C4-2B (cell line): ENCODE measurements at regions not wholly inside any gene's neighbourhood (a gene's known extent, or its start where the extent isn't known, plus 50 kb on each side); places are given as distances from the start of the nearest gene placed in this dataset.
"Not testable (repeated sequence)": the region's sequence is repeated elsewhere in the genome, so short reads cannot be mapped to it uniquely, and the experiment has no call there.

Source experiments
- H3K27ac ChIP-seq: fragments of 450-650 bp; 2 replicates; pipeline ENCODE4 v1.5.1; 2017
- ZFX ChIP-seq: fragments of 450-650 bp; IDR thresholded peaks from 2 replicates; pipeline ENCODE4 v1.6.1; 2017
- TF ChIP-seq, protein P1 (sequence below): fragments of 450-650 bp; conservative IDR thresholded peaks from 2 replicates; pipeline ENCODE4 v1.5.1; 2017; ENCODE audit warnings: mild to moderate bottlenecking

- H3K27ac ChIP-seq, result no peak overlapping the region
- TF ChIP-seq ZFX, result no peak
- TF ChIP-seq, protein P1, sequence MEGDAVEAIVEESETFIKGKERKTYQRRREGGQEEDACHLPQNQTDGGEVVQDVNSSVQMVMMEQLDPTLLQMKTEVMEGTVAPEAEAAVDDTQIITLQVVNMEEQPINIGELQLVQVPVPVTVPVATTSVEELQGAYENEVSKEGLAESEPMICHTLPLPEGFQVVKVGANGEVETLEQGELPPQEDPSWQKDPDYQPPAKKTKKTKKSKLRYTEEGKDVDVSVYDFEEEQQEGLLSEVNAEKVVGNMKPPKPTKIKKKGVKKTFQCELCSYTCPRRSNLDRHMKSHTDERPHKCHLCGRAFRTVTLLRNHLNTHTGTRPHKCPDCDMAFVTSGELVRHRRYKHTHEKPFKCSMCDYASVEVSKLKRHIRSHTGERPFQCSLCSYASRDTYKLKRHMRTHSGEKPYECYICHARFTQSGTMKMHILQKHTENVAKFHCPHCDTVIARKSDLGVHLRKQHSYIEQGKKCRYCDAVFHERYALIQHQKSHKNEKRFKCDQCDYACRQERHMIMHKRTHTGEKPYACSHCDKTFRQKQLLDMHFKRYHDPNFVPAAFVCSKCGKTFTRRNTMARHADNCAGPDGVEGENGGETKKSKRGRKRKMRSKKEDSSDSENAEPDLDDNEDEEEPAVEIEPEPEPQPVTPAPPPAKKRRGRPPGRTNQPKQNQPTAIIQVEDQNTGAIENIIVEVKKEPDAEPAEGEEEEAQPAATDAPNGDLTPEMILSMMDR, result no peak
Observed at GRCh38 chr10:81428456-81429134, 446.4 kb upstream of the NRG3 start.

- H3K27ac ChIP-seq, result no peak overlapping the region
- TF ChIP-seq ZFX, result no peak
Observed at GRCh38 chr10:81439445-81439844, 435.5 kb upstream of the NRG3 start.

DNA sequence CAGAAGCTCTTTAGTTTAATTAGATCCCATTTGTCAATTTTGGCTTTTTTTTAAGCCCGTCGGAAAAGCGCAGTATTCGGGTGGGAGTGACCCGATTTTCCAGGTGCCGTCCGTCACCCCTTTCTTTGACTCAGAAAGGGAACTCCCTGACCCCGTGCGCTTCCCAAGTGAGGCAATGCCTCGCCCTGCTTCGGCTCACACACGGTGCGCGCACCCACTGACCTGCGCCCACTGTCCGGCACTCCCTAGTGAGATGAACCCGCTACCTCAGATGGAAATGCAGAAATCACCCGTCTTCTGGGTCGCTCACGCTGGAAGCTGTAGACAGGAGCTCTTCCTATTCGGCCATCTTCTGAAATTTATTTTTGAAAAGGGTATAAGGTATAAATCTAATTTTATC lies 433.4 kb upstream of the NRG3 start:
- H3K27ac ChIP-seq, result not testable (repeated sequence)

GRCh38 chr10:81444242-81444929 lies 430.6 kb upstream of the NRG3 start:
- TF ChIP-seq ZFX, result no peak
- TF ChIP-seq, protein P1, result no peak
- H3K27ac ChIP-seq, result no peak overlapping the region

DNA sequence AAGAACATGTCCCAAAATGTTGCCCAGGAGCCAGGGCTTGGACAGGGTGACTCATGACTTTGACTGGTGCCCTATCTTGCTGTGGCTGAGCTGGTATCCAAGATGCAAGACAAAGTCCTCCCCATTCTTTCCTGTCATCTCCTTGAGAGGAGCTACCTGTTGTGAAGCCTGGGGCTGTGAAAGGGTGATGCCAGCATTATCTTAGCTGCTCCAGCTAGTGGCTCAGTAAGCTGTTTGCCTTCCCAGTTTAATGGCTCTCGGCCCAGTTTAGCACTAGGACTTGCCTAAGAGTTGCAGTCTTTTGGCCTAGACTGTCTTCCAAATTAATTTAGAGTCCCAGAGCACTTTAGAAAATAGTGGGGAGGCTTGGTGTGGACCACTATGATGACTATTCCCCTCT lies 424.3 kb upstream of the NRG3 start:
- no peak overlapping the region for H3K27ac ChIP-seq
- TF ChIP-seq, protein P1, result no peak
- TF ChIP-seq ZFX, result no peak

GRCh38 chr10:81472927-81473470 lies 402.0 kb upstream of the NRG3 start:
- TF ChIP-seq, protein P1, result no peak
- TF ChIP-seq ZFX, result no peak
- H3K27ac ChIP-seq, result no peak overlapping the region

DNA sequence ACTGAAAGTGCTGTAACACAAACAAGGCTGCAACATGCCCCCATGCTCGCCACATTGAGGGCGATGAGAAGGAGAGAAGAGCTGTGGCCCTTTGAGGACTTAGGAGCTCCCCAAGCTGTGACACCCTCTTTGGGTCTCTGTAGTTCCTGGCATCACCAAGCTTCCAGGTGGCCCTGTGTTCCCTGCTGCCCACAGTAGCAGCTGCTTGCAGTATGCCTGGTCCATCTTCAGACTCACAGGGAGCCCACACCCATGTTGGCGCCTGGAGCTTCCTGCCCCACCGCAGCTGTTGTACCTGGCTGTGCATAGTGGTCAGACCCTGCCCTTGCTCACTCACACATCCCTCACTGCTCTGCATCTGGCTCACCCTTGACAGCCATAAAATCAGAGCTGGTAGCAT lies 401.2 kb upstream of the NRG3 start:
- H3K27ac ChIP-seq, result no peak overlapping the region
- TF ChIP-seq ZFX, result no peak
- TF ChIP-seq, protein P1, result no peak

GRCh38 chr10:81479316-81479715 lies 395.7 kb upstream of the NRG3 start:
- TF ChIP-seq, protein P1, result peak; percentile 28
- TF ChIP-seq ZFX, result no peak

More at GRCh38 chr10:81479316-81479715, 395.7 kb upstream of the NRG3 start:
- H3K27ac ChIP-seq, result no peak overlapping the region
